Testis (tissue), 2 donors: ENCODE measurements at regions not wholly inside any gene's neighbourhood (a gene's known extent, or its start where the extent isn't known, plus 50 kb on each side); places are given as distances from the start of the nearest gene placed in this dataset.

Experiments used
- CTCF ChIP-seq, 3 experiments: fragments of 450-650 bp in 2 of 3; fragments of 200-600 bp in 1 of 3; sonication (generic) in 1 of 3; IDR thresholded peaks; one replicate each; pipeline ENCODE4 v1.5.1; 2016 to 2019; ENCODE audit warnings: antibody characterized with exemption in 3 of 3, mild to moderate bottlenecking in 2 of 3, moderate library complexity in 1 of 3
- POLR2A ChIP-seq: fragments of 450-650 bp; IDR thresholded peaks from one replicate; pipeline ENCODE4 v1.6.1; 2017; ENCODE audit warnings: antibody characterized with exemption, mild to moderate bottlenecking, moderate library complexity

- TF ChIP-seq CTCF (IDR thresholded peaks at IDR 0.05): no peak
- no peak for TF ChIP-seq POLR2A
Observed at GRCh38 chr3:164278550-164278949, 799.7 kb downstream of the SI start.
